ENCODE measurements at regions not wholly inside any gene's neighbourhood (a gene's known extent, or its start where the extent isn't known, plus 50 kb on each side); places are given as distances from the start of the nearest gene placed in this dataset.

DNA sequence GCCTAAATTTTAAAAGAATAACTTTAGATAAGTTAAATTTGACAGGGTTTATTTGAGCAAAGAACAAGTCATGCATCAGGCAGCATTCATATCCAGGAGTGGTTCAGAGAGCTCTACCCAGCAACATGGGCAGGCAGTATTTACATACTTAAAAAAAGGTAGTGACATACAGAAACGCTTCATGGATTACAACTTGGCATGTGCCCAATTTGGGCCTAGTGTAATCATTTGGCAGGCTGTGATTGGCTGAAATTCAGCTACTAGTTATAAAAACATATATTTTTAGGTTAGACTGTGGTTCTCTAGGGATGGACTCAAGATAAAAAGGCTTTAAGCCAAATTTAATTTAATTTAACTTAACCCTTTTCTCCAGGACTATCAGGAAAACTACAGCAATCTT lies 374.0 kb upstream of the ADAMTS16 start:
- ATAC-seq (no peak), FAIRE-seq (no peak), DNase-seq (ENCODE audit: low read depth in 1 of 2, low spot score in 1 of 2) (no peak)
- ChIA-PET POLR2A (no interaction called here), CTCF (no interaction called here)
- no peak overlapping the region for H3K4me3 ChIP-seq
- TF ChIP-seq EHMT2 (IDR thresholded peaks at IDR 0.05; ENCODE audit: low read depth) = no peak
- no peak for TF ChIP-seq EP300 (IDR thresholded peaks at IDR 0.05)
- no peak for TF ChIP-seq EHF (CRISPR knock-in tag; IDR thresholded peaks at IDR 0.05)
- no peak for TF ChIP-seq SREBF2 (IDR thresholded peaks at IDR 0.05)
- TF ChIP-seq, protein P1, sequence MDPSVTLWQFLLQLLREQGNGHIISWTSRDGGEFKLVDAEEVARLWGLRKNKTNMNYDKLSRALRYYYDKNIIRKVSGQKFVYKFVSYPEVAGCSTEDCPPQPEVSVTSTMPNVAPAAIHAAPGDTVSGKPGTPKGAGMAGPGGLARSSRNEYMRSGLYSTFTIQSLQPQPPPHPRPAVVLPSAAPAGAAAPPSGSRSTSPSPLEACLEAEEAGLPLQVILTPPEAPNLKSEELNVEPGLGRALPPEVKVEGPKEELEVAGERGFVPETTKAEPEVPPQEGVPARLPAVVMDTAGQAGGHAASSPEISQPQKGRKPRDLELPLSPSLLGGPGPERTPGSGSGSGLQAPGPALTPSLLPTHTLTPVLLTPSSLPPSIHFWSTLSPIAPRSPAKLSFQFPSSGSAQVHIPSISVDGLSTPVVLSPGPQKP (IDR thresholded peaks at IDR 0.05; ENCODE audit: low read depth, low read length) = no peak
- TF ChIP-seq, protein P2, sequence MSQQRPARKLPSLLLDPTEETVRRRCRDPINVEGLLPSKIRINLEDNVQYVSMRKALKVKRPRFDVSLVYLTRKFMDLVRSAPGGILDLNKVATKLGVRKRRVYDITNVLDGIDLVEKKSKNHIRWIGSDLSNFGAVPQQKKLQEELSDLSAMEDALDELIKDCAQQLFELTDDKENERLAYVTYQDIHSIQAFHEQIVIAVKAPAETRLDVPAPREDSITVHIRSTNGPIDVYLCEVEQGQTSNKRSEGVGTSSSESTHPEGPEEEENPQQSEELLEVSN (IDR thresholded peaks at IDR 0.05; ENCODE audit: borderline replicate concordance, low read depth) = no peak
- TF ChIP-seq NPAS2 (CRISPR knock-in tag; IDR thresholded peaks at IDR 0.05; ENCODE audit: borderline replicate concordance) = no peak
- 0% methylated on average over 1 of the region's 1 CpG for WGBS (ENCODE audit: missing lambda C conversion rate)
- H3K4me2 ChIP-seq = no peak overlapping the region
- no peaks in the 10 kb centered on the region for H3K4me1 ChIP-seq
- H3K9me3 ChIP-seq = no peaks in the 10 kb centered on the region
- H3K27ac ChIP-seq = no peak overlapping the region

DNA sequence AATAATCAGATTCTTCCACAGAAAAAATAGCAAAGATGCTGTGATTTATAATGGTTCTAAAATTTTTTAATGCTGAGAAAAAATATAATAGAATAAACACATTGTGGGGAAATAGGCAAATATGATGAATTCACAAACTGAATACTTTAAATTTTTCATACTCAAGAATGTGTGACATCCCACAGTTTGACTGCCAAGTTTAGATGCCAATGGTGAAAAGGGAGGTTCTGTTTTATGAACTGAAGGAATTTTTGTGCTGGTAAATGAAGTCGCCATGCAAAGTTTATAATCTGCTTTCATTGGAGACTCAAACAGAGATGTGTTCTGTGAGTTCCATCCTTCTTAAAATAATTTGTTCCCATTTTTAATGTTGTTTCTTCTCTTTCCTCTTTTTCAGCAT lies 367.5 kb upstream of the ADAMTS16 start:
- no peaks in the 10 kb centered on the region for H3K4me1 ChIP-seq

DNA sequence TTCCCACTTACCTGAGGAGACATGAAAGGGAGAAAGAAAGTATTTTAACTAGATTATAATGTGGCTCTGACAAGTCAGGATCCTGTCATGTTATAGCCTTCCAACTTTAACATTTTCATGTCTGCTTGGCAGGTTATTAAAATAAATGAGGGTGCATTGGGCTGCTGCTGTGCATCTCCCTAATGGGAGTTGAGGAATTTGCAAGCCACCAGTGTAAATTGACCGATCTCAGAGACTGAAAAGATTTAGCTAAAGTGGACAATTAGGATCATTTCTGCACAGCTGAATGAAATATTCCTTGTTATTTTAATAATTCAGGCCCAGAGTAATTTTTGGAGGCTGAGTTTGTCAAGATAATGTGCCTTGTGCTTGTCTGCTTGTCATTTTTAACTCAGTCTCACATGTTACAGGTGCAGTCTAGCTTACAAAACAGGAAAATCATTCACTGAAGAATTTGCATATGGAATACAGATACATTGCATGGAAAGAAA lies 366.3 kb upstream of the ADAMTS16 start:
- no peaks in the 10 kb centered on the region for H3K4me1 ChIP-seq
- H3K9me3 ChIP-seq = no peaks in the 10 kb centered on the region
- no peak overlapping the region for H3K4me3 ChIP-seq
- TF ChIP-seq, protein P1 (IDR thresholded peaks at IDR 0.05; ENCODE audit: low read depth, low read length) = no peak
- TF ChIP-seq, protein P2 (IDR thresholded peaks at IDR 0.05; ENCODE audit: borderline replicate concordance, low read depth) = no peak
- TF ChIP-seq GATA3 (IDR thresholded peaks at IDR 0.05; ENCODE audit: borderline replicate concordance) (no peak), NR3C1 (IDR thresholded peaks at IDR 0.05) (no peak)
- TF ChIP-seq, protein P3, sequence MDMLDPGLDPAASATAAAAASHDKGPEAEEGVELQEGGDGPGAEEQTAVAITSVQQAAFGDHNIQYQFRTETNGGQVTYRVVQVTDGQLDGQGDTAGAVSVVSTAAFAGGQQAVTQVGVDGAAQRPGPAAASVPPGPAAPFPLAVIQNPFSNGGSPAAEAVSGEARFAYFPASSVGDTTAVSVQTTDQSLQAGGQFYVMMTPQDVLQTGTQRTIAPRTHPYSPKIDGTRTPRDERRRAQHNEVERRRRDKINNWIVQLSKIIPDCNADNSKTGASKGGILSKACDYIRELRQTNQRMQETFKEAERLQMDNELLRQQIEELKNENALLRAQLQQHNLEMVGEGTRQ (IDR thresholded peaks at IDR 0.05) = no peak
- TF ChIP-seq, protein P4, sequence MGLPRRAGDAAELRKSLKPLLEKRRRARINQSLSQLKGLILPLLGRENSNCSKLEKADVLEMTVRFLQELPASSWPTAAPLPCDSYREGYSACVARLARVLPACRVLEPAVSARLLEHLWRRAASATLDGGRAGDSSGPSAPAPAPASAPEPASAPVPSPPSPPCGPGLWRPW (IDR thresholded peaks at IDR 0.05) = no peak
- 0% methylated on average over 1 of the region's 1 CpG for WGBS (ENCODE audit: missing lambda C conversion rate)
- ChIA-PET POLR2A (no interaction called here), CTCF (no interaction called here)
- ATAC-seq (no peak), DNase-seq (ENCODE audit: low read depth in 1 of 2, low spot score in 1 of 2) (no peak), FAIRE-seq (no peak)
- H3K27ac ChIP-seq = no peak overlapping the region
- H3K4me2 ChIP-seq = no peak overlapping the region

More for the DNA sequence above, 367.5 kb upstream of the ADAMTS16 start:
- no peak for ATAC-seq
- no peak for DNase-seq (ENCODE audit: low read depth in 1 of 2, low spot score in 1 of 2)
- 40% methylated on average over 1 of the region's 1 CpG for WGBS (ENCODE audit: missing lambda C conversion rate)
- TF ChIP-seq MYC (IDR thresholded peaks at IDR 0.05; ENCODE audit: borderline replicate concordance, low read length) (no peak), HOXB13 (CRISPR knock-in tag; IDR thresholded peaks at IDR 0.05; ENCODE audit: low read depth) (no peak), NFE2L2 (conservative IDR thresholded peaks at IDR 0.05; ENCODE audit: low read length) (no peak), ZSCAN20 (CRISPR knock-in tag; IDR thresholded peaks at IDR 0.05) (no peak), HDAC2 (IDR thresholded peaks at IDR 0.05) (no peak), ZC3H11A (IDR thresholded peaks at IDR 0.05) (no peak), EHMT2 (IDR thresholded peaks at IDR 0.05; ENCODE audit: low read depth) (no peak), CBX2 (IDR thresholded peaks at IDR 0.05; ENCODE audit: borderline replicate concordance, low read depth) (no peak)
- TF ChIP-seq, protein P5, sequence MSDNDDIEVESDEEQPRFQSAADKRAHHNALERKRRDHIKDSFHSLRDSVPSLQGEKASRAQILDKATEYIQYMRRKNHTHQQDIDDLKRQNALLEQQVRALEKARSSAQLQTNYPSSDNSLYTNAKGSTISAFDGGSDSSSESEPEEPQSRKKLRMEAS (IDR thresholded peaks at IDR 0.05) = no peak
- no peak overlapping the region for H3K4me3 ChIP-seq
- ChIA-PET POLR2A (no interaction called here), CTCF (no interaction called here)
- no peaks in the 10 kb centered on the region for H3K9me3 ChIP-seq
- H3K27ac ChIP-seq = no peak overlapping the region
- FAIRE-seq = no peak
- H3K4me2 ChIP-seq = no peak overlapping the region
